ENCODE measurements at regions not wholly inside any gene's neighbourhood (a gene's known extent, or its start where the extent isn't known, plus 50 kb on each side); places are given as distances from the start of the nearest gene placed in this dataset.

- TF ChIP-seq GATA3 (IDR thresholded peaks at IDR 0.05; ENCODE audit: low read depth, low read length) (no peak), GATA2 (IDR thresholded peaks at IDR 0.05; ENCODE audit: low read depth, low read length) (no peak)
Measured at GRCh38 chr10:120161111-120161510, 268.6 kb downstream of the SEC23IP start.
